CD4-positive, alpha-beta T cell (primary cell): ENCODE measurements at regions not wholly inside any gene's neighbourhood (a gene's known extent, or its start where the extent isn't known, plus 50 kb on each side); places are given as distances from the start of the nearest gene placed in this dataset.

Experiments used
- ATAC-seq: fragments of 200-7000 bp; cut with Tn5 transposase; one replicate; pipeline ENCODE4 v1.10.0; 2022; ENCODE audit warnings: mild to moderate bottlenecking; ENCODE audit not compliant: poor library complexity
- CTCF ChIA-PET: fragments of 350-600 bp; sonication (Branson Sonifier 250); formaldehyde crosslinking; loops from one replicate; lab custom pipeline; 2021; ENCODE audit warnings: antibody characterized with exemption, inconsistent platforms; lab: Charles Lee
- POLR2A ChIA-PET: fragments of 350-600 bp; sonication (Branson Sonifier 250); formaldehyde crosslinking; loops from one replicate; lab custom pipeline; 2021; ENCODE audit warnings: antibody characterized with exemption, inconsistent platforms; lab: Charles Lee
- DNase-seq, 14 experiments: peaks; one replicate each; pipeline ENCODE4 v3.0.0-alpha.2; 2013 to 2020; ENCODE audit warnings: mixed read lengths in 2 of 14
- H3K27ac ChIP-seq, 2 donors: one replicate each; pipeline versions ENCODE4 v1.5.1 to v1.7.0; 2013; ENCODE audit warnings: low read length in 2 of 2, low read depth in 1 of 2, mild to moderate bottlenecking in 1 of 2
- H3K27me3 ChIP-seq, 2 experiments: 1 replicate in 1 of 2; 2 replicates in 1 of 2; pipeline versions ENCODE4 v1.6.1 to v1.7.0; 2013; ENCODE audit warnings: low read length in 2 of 2, control low read depth in 1 of 2, mild to moderate bottlenecking in 1 of 2, moderate library complexity in 1 of 2; ENCODE audit not compliant: insufficient read depth in 2 of 2, control insufficient read depth in 1 of 2
- H3K36me3 ChIP-seq: one replicate; pipeline ENCODE4 v1.6.1; 2013; ENCODE audit warnings: low read length, control low read depth; ENCODE audit not compliant: insufficient read depth
- H3K4me1 ChIP-seq: one replicate; pipeline ENCODE4 v1.6.1; 2013; ENCODE audit warnings: low read length, control low read depth; ENCODE audit not compliant: insufficient read depth
- H3K4me3 ChIP-seq: one replicate; pipeline ENCODE4 v1.5.1; 2013; ENCODE audit warnings: mild to moderate bottlenecking, low read length, moderate library complexity
- H3K9me3 ChIP-seq, 2 experiments: 1 replicate in 1 of 2; 2 replicates in 1 of 2; pipeline versions ENCODE4 v1.6.1 to v1.7.0; 2013; ENCODE audit warnings: low read length in 2 of 2, mild to moderate bottlenecking in 2 of 2, control low read depth in 1 of 2, moderate library complexity in 1 of 2; ENCODE audit not compliant: control insufficient read depth in 1 of 2, insufficient read depth in 1 of 2
- H3K27ac Mint-ChIP-seq: one replicate; pipeline ENCODE4 v1.8.0; 2020; ENCODE audit warnings: mixed read lengths
- H3K27me3 Mint-ChIP-seq: one replicate; pipeline ENCODE4 v1.8.0; 2021; ENCODE audit warnings: mixed read lengths
- H3K36me3 Mint-ChIP-seq: one replicate; pipeline ENCODE4 v1.8.0; 2021; ENCODE audit warnings: low read depth, mixed read lengths
- H3K4me1 Mint-ChIP-seq: one replicate; pipeline ENCODE4 v1.8.0; 2021; ENCODE audit warnings: low read depth, mixed read lengths
- H3K4me3 Mint-ChIP-seq: one replicate; pipeline ENCODE4 v1.8.0; 2020; ENCODE audit warnings: mild to moderate bottlenecking, mixed read lengths
- H3K9me3 Mint-ChIP-seq: one replicate; pipeline ENCODE4 v1.8.0; 2020; ENCODE audit warnings: mixed read lengths
- CTCF ChIP-seq: fragments of 200-600 bp; IDR thresholded peaks from one replicate; pipeline ENCODE4 v1.8.0; 2022; ENCODE audit warnings: antibody characterized with exemption, mild to moderate bottlenecking
- intact Hi-C, 2 experiments: fragments of 100-400 bp; cut with DNase I in 1 of 2; cut with micrococcal nuclease in 1 of 2; formaldehyde crosslinking; loops; one replicate each; pipeline versions ENCODE4 v1.15.1 to v1.9.0; 2023 to 2025; cut with DNase I, micrococcal nuclease

DNA sequence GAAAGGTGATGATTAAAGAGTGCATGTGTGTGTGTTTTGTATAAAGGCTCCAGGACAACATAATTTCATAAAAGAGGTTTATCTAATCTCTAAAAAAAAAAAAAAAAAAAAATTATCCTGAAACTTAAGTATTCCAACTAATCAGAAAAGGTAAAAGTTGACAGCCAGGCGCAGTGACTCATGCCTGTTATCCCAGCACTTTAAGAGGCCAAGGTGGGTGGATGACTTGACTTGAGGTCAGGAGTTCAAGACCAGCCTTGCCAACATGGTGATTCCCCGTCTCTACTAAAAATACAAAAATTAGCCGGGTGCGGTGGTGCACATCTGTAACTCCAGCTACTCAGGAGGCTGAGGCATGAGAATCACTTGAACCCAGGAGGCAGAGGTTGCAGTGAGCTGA is 632.7 kb upstream of the CHORDC1 start:
- intact Hi-C loops: no loop called here
- no peak overlapping the region for H3K4me3 Mint-ChIP-seq

GRCh38 chr11:90851196-90851595 is 628.3 kb upstream of the CHORDC1 start:
- Histone ChIP-seq H3K36me3 (no peaks in the 10 kb centered on the region), H3K27ac (no peak overlapping the region), H3K27me3 (no peaks in the 10 kb centered on the region), H3K9me3 (no peaks in the 10 kb centered on the region), H3K4me1 (no peaks in the 10 kb centered on the region), H3K4me3 (no peak overlapping the region)
- Mint-ChIP-seq H3K4me1 (no peaks in the 10 kb centered on the region), H3K36me3 (no peaks in the 10 kb centered on the region), H3K27me3 (no peaks in the 10 kb centered on the region), H3K4me3 (no peak overlapping the region), H3K27ac (no peak overlapping the region), H3K9me3 (peaks cover 10% of the 10 kb centered on the region)
- CTCF ChIA-PET: no interaction called here
- no peak for TF ChIP-seq CTCF
- intact Hi-C loops: no loop called here
- ATAC-seq: no peak
- POLR2A ChIA-PET: no interaction called here
- DNase-seq: no peak

More for the DNA sequence above, 632.7 kb upstream of the CHORDC1 start:
- H3K27ac ChIP-seq: no peak overlapping the region
- no peaks in the 10 kb centered on the region for H3K4me1 ChIP-seq
- H3K27me3 ChIP-seq: no peaks in the 10 kb centered on the region
- CTCF ChIA-PET: interaction anchor here (1.4 kb wide), 1 partner anchor 13 kb away, joined by 4 read pairs; no protein-coding TSS in a partner anchor
- Mint-ChIP-seq H3K4me1 (no peaks in the 10 kb centered on the region), H3K9me3 (peaks cover 13% of the 10 kb centered on the region), H3K27ac (no peak overlapping the region), H3K27me3 (no peaks in the 10 kb centered on the region), H3K36me3 (no peaks in the 10 kb centered on the region)
- TF ChIP-seq CTCF: no peak
- ATAC-seq (no peak), DNase-seq (no peak)
- H3K4me3 ChIP-seq: no peak overlapping the region
- no peaks in the 10 kb centered on the region for H3K36me3 ChIP-seq
- POLR2A ChIA-PET: no interaction called here
- no peaks in the 10 kb centered on the region for H3K9me3 ChIP-seq

DNA sequence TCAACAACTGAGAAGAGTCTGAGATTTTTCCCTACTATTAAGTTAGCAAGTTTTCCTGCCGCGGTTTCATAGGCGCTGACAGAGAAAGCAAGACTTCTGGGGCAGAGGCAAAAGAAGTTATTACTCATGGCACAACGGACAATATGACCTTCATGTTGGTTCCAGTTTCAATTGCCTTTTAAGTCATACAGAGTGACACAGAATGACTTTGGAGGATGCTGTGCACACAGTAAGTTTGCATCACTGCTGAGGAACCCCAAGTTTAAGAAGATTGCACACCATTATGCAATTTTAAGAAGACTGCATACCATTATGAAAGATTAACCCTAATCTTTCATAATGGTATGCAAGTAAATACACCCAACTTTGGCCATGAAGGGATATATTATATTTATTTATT is 626.5 kb upstream of the CHORDC1 start:
- no peak for ATAC-seq
- intact Hi-C loops: no loop called here
- Histone ChIP-seq H3K9me3 (no peaks in the 10 kb centered on the region), H3K4me3 (no peak overlapping the region), H3K36me3 (no peaks in the 10 kb centered on the region), H3K27me3 (no peaks in the 10 kb centered on the region), H3K27ac (no peak overlapping the region), H3K4me1 (no peaks in the 10 kb centered on the region)
- H3K4me3 Mint-ChIP-seq: no peak overlapping the region
- ChIA-PET CTCF (no interaction called here), POLR2A (no interaction called here)
- H3K27me3 Mint-ChIP-seq: no peaks in the 10 kb centered on the region
- no peak for DNase-seq
- TF ChIP-seq CTCF: no peak
- H3K4me1 Mint-ChIP-seq: no peaks in the 10 kb centered on the region
- peaks cover 9% of the 10 kb centered on the region for H3K9me3 Mint-ChIP-seq
- H3K36me3 Mint-ChIP-seq: no peaks in the 10 kb centered on the region
- H3K27ac Mint-ChIP-seq: no peak overlapping the region
